ENCODE measurements at regions not wholly inside any gene's neighbourhood (a gene's known extent, or its start where the extent isn't known, plus 50 kb on each side); places are given as distances from the start of the nearest gene placed in this dataset.

DNA sequence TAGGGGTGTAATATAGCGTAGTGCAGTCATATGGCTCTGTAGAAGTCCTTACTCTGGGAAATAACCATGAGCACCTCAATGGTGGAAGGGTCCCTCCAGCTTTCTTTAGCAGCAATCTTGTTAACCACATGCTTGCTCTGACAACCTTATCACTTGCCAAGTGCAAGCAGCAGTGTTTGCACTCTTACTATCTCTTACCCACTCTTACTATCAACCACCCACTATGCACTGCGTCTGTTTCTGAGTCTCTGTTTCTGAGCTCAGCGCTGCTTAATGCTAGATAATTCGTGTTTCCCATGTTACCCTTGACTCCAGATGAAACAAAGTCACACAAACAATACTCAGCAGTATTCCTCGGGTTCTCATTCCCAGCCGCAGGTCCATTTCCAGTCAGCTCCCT is 433.7 kb upstream of the PFKP start:
- Histone ChIP-seq H3K4me1 (ENCODE audit: control insufficient read depth in 4 of 4, insufficient read depth in 4 of 4, low read length in 3 of 4) (no peaks in the 10 kb centered on the region), H3K36me3 (ENCODE audit: control insufficient read depth in 4 of 4, insufficient read depth in 3 of 4, low read depth in 1 of 4, low read length in 3 of 4) (no peaks in the 10 kb centered on the region), H3K9me3 (ENCODE audit: control insufficient read depth in 4 of 4, low read length in 3 of 4) (no peaks in the 10 kb centered on the region), H3K4me3 (ENCODE audit: low read depth in 1 of 3, low read length in 3 of 3) (no peak overlapping the region), H3K27ac (ENCODE audit: low read depth in 1 of 2, low read length in 2 of 2) (no peak overlapping the region), H3K27me3 (ENCODE audit: control insufficient read depth in 4 of 4, insufficient read depth in 4 of 4, low read length in 3 of 4) (peaks cover 0 to 3% (median 0%) of the 10 kb centered on the region in 4 donors), H3K9ac (ENCODE audit: low read depth in 1 of 2, low read length in 2 of 2) (no peak overlapping the region)
- no peak for DNase-seq (ENCODE audit: low spot score)
- TF ChIP-seq TAF1 (conservative IDR thresholded peaks at IDR 0.05) (no peak), HNF4A (conservative IDR thresholded peaks at IDR 0.05) (no peak), FOXA1 (IDR thresholded peaks at IDR 0.05) (no peak), JUND (IDR thresholded peaks at IDR 0.05) (no peak), EGR1 (IDR thresholded peaks at IDR 0.05; ENCODE audit: low read depth in 2 of 2) (no peak), NR2F2 (IDR thresholded peaks at IDR 0.05) (no peak), MAX (IDR thresholded peaks at IDR 0.05) (no peak), CTCF (IDR thresholded peaks at IDR 0.05; ENCODE audit: low read depth, low read length, missing input control) (no peak), YY1 (IDR thresholded peaks at IDR 0.05) (no peak), GABPA (IDR thresholded peaks at IDR 0.05 in 1 of 2, conservative IDR thresholded peaks at IDR 0.05 in 1 of 2) (no peak), ATF3 (IDR thresholded peaks at IDR 0.05) (no peak)
- TF ChIP-seq, protein P1, sequence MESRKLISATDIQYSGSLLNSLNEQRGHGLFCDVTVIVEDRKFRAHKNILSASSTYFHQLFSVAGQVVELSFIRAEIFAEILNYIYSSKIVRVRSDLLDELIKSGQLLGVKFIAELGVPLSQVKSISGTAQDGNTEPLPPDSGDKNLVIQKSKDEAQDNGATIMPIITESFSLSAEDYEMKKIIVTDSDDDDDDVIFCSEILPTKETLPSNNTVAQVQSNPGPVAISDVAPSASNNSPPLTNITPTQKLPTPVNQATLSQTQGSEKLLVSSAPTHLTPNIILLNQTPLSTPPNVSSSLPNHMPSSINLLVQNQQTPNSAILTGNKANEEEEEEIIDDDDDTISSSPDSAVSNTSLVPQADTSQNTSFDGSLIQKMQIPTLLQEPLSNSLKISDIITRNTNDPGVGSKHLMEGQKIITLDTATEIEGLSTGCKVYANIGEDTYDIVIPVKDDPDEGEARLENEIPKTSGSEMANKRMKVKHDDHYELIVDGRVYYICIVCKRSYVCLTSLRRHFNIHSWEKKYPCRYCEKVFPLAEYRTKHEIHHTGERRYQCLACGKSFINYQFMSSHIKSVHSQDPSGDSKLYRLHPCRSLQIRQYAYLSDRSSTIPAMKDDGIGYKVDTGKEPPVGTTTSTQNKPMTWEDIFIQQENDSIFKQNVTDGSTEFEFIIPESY (IDR thresholded peaks at IDR 0.05), result no peak
- TF ChIP-seq, protein P2, sequence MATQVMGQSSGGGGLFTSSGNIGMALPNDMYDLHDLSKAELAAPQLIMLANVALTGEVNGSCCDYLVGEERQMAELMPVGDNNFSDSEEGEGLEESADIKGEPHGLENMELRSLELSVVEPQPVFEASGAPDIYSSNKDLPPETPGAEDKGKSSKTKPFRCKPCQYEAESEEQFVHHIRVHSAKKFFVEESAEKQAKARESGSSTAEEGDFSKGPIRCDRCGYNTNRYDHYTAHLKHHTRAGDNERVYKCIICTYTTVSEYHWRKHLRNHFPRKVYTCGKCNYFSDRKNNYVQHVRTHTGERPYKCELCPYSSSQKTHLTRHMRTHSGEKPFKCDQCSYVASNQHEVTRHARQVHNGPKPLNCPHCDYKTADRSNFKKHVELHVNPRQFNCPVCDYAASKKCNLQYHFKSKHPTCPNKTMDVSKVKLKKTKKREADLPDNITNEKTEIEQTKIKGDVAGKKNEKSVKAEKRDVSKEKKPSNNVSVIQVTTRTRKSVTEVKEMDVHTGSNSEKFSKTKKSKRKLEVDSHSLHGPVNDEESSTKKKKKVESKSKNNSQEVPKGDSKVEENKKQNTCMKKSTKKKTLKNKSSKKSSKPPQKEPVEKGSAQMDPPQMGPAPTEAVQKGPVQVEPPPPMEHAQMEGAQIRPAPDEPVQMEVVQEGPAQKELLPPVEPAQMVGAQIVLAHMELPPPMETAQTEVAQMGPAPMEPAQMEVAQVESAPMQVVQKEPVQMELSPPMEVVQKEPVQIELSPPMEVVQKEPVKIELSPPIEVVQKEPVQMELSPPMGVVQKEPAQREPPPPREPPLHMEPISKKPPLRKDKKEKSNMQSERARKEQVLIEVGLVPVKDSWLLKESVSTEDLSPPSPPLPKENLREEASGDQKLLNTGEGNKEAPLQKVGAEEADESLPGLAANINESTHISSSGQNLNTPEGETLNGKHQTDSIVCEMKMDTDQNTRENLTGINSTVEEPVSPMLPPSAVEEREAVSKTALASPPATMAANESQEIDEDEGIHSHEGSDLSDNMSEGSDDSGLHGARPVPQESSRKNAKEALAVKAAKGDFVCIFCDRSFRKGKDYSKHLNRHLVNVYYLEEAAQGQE (IDR thresholded peaks at IDR 0.05), result no peak
- 53% methylated on average over 6 of the region's 6 CpGs for WGBS

GRCh38 chr10:2631557-2632205 is 435.7 kb upstream of the PFKP start:
- WGBS, result 72% methylated on average over 11 of the region's 11 CpGs
- peaks cover 0 to 3% (median 0%) of the 10 kb centered on the region in 4 donors for H3K27me3 ChIP-seq (ENCODE audit: control insufficient read depth in 4 of 4, insufficient read depth in 4 of 4, low read length in 3 of 4)
- TF ChIP-seq YY1 (IDR thresholded peaks at IDR 0.05), result no peak
- TF ChIP-seq ATF3 (IDR thresholded peaks at IDR 0.05), result no peak
- TF ChIP-seq JUND (IDR thresholded peaks at IDR 0.05), result no peak
- TF ChIP-seq FOXA2 (IDR thresholded peaks at IDR 0.05), result no peak
- TF ChIP-seq CTCF (IDR thresholded peaks at IDR 0.05; ENCODE audit: low read depth, low read length, missing input control), result no peak
- TF ChIP-seq NR2F2 (IDR thresholded peaks at IDR 0.05), result no peak
- no peak for TF ChIP-seq GABPA (IDR thresholded peaks at IDR 0.05 in 1 of 2, conservative IDR thresholded peaks at IDR 0.05 in 1 of 2)
- no peak for TF ChIP-seq RAD21 (IDR thresholded peaks at IDR 0.05)

More at GRCh38 chr10:2631557-2632205, 435.7 kb upstream of the PFKP start:
- Histone ChIP-seq H3K9ac (ENCODE audit: low read depth in 1 of 2, low read length in 2 of 2) (no peak overlapping the region), H3K4me3 (ENCODE audit: low read depth in 1 of 3, low read length in 3 of 3) (no peak overlapping the region), H3K9me3 (ENCODE audit: control insufficient read depth in 4 of 4, low read length in 3 of 4) (no peaks in the 10 kb centered on the region), H3K27ac (ENCODE audit: low read depth in 1 of 2, low read length in 2 of 2) (no peak overlapping the region), H3K36me3 (ENCODE audit: control insufficient read depth in 4 of 4, insufficient read depth in 3 of 4, low read depth in 1 of 4, low read length in 3 of 4) (no peaks in the 10 kb centered on the region), H3K4me1 (ENCODE audit: control insufficient read depth in 4 of 4, insufficient read depth in 4 of 4, low read length in 3 of 4) (no peaks in the 10 kb centered on the region)
- DNase-seq (ENCODE audit: low spot score), result no peak
